DMS153 (cell line): ENCODE measurements at regions not wholly inside any gene's neighbourhood (a gene's known extent, or its start where the extent isn't known, plus 50 kb on each side); places are given as distances from the start of the nearest gene placed in this dataset.
"Not testable (repeated sequence)": the region's sequence is repeated elsewhere in the genome, so short reads cannot be mapped to it uniquely, and the experiment has no call there.

Experiments
- DNase-seq: peaks from one replicate; lab custom pipeline; 2025; lab: John Stamatoyannopoulos, UW

- DNase-seq = no peak
These were observed 68.5 kb downstream of the CDC14C start for GRCh38 chr7:48992816-48993215.

GRCh38 chr7:49001610-49002033 lies 77.3 kb downstream of the CDC14C start:
- no peak for DNase-seq

- DNase-seq = no peak
These were observed 86.4 kb downstream of the CDC14C start for GRCh38 chr7:49010717-49011116.

GRCh38 chr7:49014870-49015269 lies 90.5 kb downstream of the CDC14C start:
- DNase-seq = no peak

GRCh38 chr7:49020145-49020544 lies 95.8 kb downstream of the CDC14C start:
- no peak for DNase-seq

- DNase-seq = no peak
These were observed 98.1 kb downstream of the CDC14C start for GRCh38 chr7:49022448-49022847.

- no peak for DNase-seq
These were observed 99.3 kb downstream of the CDC14C start for GRCh38 chr7:49023345-49024328.

- no peak for DNase-seq
These were observed 105.9 kb downstream of the CDC14C start for GRCh38 chr7:49030221-49030620.

GRCh38 chr7:49033140-49033539 lies 108.8 kb downstream of the CDC14C start:
- not testable (repeated sequence) for DNase-seq

- DNase-seq = no peak
These were observed 113.2 kb downstream of the CDC14C start for GRCh38 chr7:49037346-49038210.

- no peak for DNase-seq
These were observed 114.5 kb downstream of the CDC14C start for GRCh38 chr7:49038821-49039358.

- no peak for DNase-seq
These were observed 136.4 kb downstream of the CDC14C start for GRCh38 chr7:49060743-49061142.

GRCh38 chr7:49074538-49074937 lies 150.2 kb downstream of the CDC14C start:
- DNase-seq = no peak

- no peak for DNase-seq
These were observed 156.6 kb downstream of the CDC14C start for GRCh38 chr7:49080896-49081475.

- no peak for DNase-seq
These were observed 163.7 kb downstream of the CDC14C start for GRCh38 chr7:49088017-49088416.

GRCh38 chr7:49089717-49090116 lies 165.4 kb downstream of the CDC14C start:
- DNase-seq = no peak

GRCh38 chr7:49091089-49091488 lies 166.7 kb downstream of the CDC14C start:
- DNase-seq = no peak

- no peak for DNase-seq
These were observed 167.2 kb downstream of the CDC14C start for GRCh38 chr7:49091519-49091918.

- DNase-seq = no peak
These were observed 168.9 kb downstream of the CDC14C start for GRCh38 chr7:49093218-49093617.

GRCh38 chr7:49094866-49095265 lies 170.5 kb downstream of the CDC14C start:
- DNase-seq = no peak

- DNase-seq = no peak
These were observed 175.4 kb downstream of the CDC14C start for GRCh38 chr7:49099587-49100326.
